NCI-H2107 treated with DMSO at 0.1 percent for 48 hours (cell line): ENCODE measurements at regions not wholly inside any gene's neighbourhood (a gene's known extent, or its start where the extent isn't known, plus 50 kb on each side); places are given as distances from the start of the nearest gene placed in this dataset.
"Not testable (repeated sequence)": the region's sequence is repeated elsewhere in the genome, so short reads cannot be mapped to it uniquely, and the experiment has no call there.

Experiments used
- DNase-seq: peaks from one replicate; lab custom pipeline; 2025; ENCODE audit not compliant: unreplicated experiment; lab: John Stamatoyannopoulos, UW

GRCh38 chr10:123309731-123310130 is 155.5 kb downstream of the BUB3 start:
- no peak for DNase-seq

DNA sequence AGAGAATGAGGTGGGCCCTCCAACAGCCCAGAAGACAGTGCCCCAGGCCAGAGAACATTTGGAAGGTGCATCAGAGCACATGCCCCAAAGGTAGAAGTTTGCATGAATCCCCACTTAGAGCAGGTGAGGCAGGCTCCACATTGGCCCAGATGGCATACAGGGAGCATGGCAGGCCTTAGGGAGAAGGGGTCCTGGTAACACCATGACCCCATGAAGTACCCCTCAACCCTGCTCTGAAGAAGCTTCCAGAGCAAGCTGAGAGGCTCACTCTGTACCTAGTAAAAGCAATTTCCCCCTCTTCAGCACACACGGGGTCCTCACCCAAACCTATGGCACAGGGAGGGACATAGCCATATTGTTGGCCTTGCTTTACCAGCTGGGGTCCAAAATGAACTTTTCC is 162.6 kb downstream of the BUB3 start:
- DNase-seq: no peak

GRCh38 chr10:123318516-123318915 is 164.3 kb downstream of the BUB3 start:
- DNase-seq: no peak

- DNase-seq: no peak
Observed at GRCh38 chr10:123320091-123320490, 165.9 kb downstream of the BUB3 start.

DNA sequence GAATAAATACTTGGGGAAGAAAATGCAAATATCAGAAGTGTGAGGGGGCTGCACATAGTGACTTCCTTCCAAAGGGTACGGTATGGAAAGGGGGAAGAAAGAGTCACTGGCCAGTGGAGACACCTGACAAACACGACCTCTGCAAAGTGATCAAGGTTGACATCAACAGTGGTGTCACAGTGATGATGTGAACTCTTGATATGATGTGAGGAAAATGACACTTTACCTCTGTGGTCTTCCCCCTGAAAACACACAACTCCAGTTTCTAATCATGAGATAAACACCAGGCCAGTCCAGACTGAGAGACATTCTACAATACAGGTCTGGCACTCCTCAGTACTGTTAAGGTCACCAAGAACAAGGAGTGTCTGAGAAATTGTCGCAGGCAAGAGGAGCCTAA is 169.7 kb downstream of the BUB3 start:
- no peak for DNase-seq

- DNase-seq: no peak
Observed at GRCh38 chr10:123325663-123326190, 171.5 kb downstream of the BUB3 start.

DNA sequence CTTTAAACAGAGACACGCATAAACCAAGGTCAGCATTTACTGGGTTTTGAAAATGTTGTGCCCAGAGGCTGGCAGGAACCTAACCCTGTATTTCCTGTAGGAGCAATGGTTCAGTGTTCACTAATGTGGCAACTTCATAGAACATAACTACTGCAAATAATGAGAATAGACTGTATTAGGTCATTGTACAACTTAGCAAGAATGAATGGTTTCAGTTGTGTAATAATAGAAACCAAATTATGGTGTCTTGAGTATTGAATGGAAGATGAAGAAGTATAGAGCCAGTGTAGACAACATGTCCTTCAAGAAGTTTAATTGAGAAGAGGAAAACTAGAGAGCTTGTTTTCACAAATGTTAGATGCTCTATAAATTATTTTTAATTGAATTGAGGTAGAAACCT is 172.5 kb downstream of the BUB3 start:
- DNase-seq: no peak

DNA sequence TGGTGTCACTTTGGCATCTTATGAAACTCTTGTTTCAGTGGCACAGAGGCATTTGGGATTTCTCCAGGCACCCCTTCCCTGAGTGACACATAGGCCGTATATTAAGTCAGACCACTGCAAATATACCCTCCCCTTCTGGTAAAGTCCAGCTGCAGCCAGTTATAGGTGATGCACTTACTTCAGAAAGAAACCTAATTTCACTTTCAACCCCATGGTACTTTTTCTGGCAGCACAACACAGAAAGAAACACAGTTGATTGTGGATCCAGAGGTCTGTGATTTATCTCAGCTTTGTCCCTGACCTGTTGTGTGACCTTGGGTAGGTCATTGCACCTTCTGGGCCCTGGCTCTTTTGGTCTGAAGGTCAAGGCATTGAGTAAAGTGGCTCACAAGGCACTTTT is 173.2 kb downstream of the BUB3 start:
- no peak for DNase-seq

GRCh38 chr10:123327896-123328295 is 173.7 kb downstream of the BUB3 start:
- no peak for DNase-seq

GRCh38 chr10:123331438-123331837 is 177.2 kb downstream of the BUB3 start:
- peak; percentile 5 for DNase-seq

GRCh38 chr10:123346581-123346980 is 192.4 kb downstream of the BUB3 start:
- no peak for DNase-seq

GRCh38 chr10:123348691-123349572 is 194.7 kb downstream of the BUB3 start:
- no peak for DNase-seq

GRCh38 chr10:123351715-123352114 is 197.5 kb downstream of the BUB3 start:
- no peak for DNase-seq

GRCh38 chr10:123354521-123354920 is 200.3 kb downstream of the BUB3 start:
- no peak for DNase-seq

- DNase-seq: no peak
Observed at GRCh38 chr10:123355748-123356481, 201.7 kb downstream of the BUB3 start.

GRCh38 chr10:123356799-123357198 is 202.6 kb downstream of the BUB3 start:
- DNase-seq: no peak

- peak; percentile 22 for DNase-seq
Observed at GRCh38 chr10:123357421-123357930, 203.3 kb downstream of the BUB3 start.

- no peak for DNase-seq
Observed at GRCh38 chr10:123359539-123359938, 205.3 kb downstream of the BUB3 start.

DNA sequence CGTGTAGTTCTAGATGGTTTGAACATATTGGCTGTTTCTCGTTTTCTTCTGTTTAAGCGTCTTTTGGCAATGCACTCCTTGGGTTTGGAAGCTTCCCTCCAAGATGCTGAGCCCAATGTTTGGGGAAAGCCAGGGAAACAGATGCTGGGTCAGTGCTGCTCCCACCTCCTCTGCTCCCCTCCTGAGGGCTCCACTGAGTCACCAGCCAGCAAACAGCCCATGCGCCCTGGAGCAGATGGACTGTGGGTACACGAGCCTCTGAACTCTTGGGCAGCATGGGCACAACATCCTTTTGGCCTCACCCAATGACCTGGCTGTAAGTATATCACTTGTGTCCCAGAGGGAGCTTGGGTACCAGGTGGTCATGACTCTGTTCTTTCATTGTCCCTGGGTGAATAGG is 207.6 kb downstream of the BUB3 start:
- DNase-seq: no peak

DNA sequence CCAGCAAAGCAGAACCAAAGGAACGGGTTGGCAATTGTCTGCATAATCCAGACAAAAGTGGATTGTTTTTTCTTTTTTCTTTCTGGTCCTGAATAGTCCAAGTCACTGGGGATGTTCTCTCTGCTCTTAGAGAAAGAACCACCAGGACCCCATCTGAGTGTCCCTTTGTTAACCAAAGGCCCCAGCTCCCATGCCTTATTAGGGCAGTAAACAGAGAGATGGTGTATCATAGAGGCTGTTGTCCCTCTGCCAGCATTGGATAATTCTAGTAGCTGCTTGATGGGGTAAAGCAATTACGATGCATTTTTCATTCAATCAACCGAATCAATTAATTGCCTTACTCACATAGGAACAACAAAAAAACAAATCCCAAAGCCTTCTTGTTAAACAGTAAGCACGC is 213.0 kb downstream of the BUB3 start:
- DNase-seq: no peak

DNA sequence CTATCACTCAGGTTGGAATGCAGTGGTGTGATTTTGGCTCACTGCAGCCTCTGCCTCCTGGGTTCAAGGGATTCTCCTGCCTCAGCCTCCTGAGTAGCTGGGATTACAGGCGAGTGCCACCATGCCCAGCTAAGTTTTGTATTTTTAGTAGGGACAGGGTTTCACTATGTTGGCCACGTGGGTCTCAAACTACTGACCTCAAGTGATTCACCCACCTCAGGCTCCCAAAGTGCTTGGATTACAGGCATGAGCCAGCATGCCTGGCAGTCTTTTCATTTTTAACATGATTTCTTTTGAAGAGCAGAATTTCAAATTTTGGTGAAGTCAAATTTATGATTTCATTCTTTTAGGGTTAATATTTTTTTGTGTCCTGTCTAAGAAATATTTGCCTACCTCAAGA is 217.4 kb downstream of the BUB3 start:
- DNase-seq: not testable (repeated sequence)

DNA sequence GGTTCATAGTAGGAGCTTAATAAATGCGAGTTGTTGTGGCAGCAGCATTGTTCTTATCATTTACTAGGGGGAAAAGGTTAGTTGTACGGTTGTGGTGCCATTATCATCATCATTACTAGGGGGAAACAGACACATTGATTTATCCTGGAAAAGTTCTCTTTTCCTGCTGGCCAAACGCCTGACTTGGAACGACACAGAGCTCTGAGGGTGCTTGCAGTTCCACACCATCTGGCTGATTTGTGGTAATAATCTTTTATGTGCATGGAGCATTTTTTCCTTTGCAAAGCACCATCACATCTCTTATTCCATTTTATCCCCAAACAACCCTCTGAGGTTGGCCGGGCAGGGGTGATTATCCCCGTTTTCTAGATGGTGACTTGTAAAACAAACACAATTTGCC is 219.4 kb downstream of the BUB3 start:
- no peak for DNase-seq
